ENCODE measurements at regions not wholly inside any gene's neighbourhood (a gene's known extent, or its start where the extent isn't known, plus 50 kb on each side); places are given as distances from the start of the nearest gene placed in this dataset.

GRCh38 chr5:3654515-3654914 is 58.9 kb downstream of the IRX1 start:
- TF ChIP-seq POLR2AphosphoS5 (IDR thresholded peaks at IDR 0.05; ENCODE audit: low read depth) (no peak), GABPA (IDR thresholded peaks at IDR 0.05; ENCODE audit: low read depth) (no peak), SPI1 (IDR thresholded peaks at IDR 0.05; ENCODE audit: borderline replicate concordance, low read depth) (no peak), REST (IDR thresholded peaks at IDR 0.05; ENCODE audit: insufficient replicate concordance, low read depth) (no peak), CTCF (IDR thresholded peaks at IDR 0.05; ENCODE audit: insufficient read depth, low read length) (no peak)
- Histone ChIP-seq H3K27me3 (ENCODE audit: insufficient read depth, poor library complexity, severe bottlenecking) (no peaks in the 10 kb centered on the region), H3K27ac (replicated peaks) (no peak overlapping the region), H3K4me3 (replicated peaks; ENCODE audit: insufficient read depth, low read length) (no peak overlapping the region)
- DNase-seq (ENCODE audit: low read depth in 1 of 2, low spot score in 1 of 2), result no peak

GRCh38 chr5:3656803-3657202 is 61.2 kb downstream of the IRX1 start:
- DNase-seq (ENCODE audit: low read depth in 1 of 2, low spot score in 1 of 2), result no peak

More at GRCh38 chr5:3656803-3657202, 61.2 kb downstream of the IRX1 start:
- H3K27ac ChIP-seq (replicated peaks), result no peak overlapping the region
- TF ChIP-seq SPI1 (IDR thresholded peaks at IDR 0.05; ENCODE audit: borderline replicate concordance, low read depth) (no peak), REST (IDR thresholded peaks at IDR 0.05; ENCODE audit: insufficient replicate concordance, low read depth) (no peak), POLR2AphosphoS5 (IDR thresholded peaks at IDR 0.05; ENCODE audit: low read depth) (no peak), CTCF (IDR thresholded peaks at IDR 0.05; ENCODE audit: insufficient read depth, low read length) (no peak), GABPA (IDR thresholded peaks at IDR 0.05; ENCODE audit: low read depth) (no peak)
- H3K27me3 ChIP-seq (ENCODE audit: insufficient read depth, poor library complexity, severe bottlenecking), result no peaks in the 10 kb centered on the region
- no peak overlapping the region for H3K4me3 ChIP-seq (replicated peaks; ENCODE audit: insufficient read depth, low read length)
